AG04449 (cell line): ENCODE measurements at regions not wholly inside any gene's neighbourhood (a gene's known extent, or its start where the extent isn't known, plus 50 kb on each side); places are given as distances from the start of the nearest gene placed in this dataset.

Source experiments
- CTCF ChIA-PET: fragments of 350-600 bp; formaldehyde crosslinking; extraction: SDS; loops from one replicate; lab custom pipeline; 2021; ENCODE audit warnings: antibody characterized with exemption; lab: Yijun Ruan, JAX
- POLR2A ChIA-PET: fragments of 400-600, 350-600 bp; formaldehyde crosslinking; extraction: SDS; loops from one replicate; lab custom pipeline; 2020; ENCODE audit warnings: antibody characterized with exemption, inconsistent platforms; lab: Yijun Ruan, JAX
- DNase-seq: peaks from one replicate; pipeline ENCODE4 v3.0.0-alpha.2; 2010; ENCODE audit warnings: low read depth, low spot score
- H3K4me3 ChIP-seq: 2 replicates; pipeline ENCODE4 v1.5.1; 2011; ENCODE audit warnings: low read depth, mild to moderate bottlenecking, control low read depth, low read length
- TF ChIP-seq, protein P1 (sequence below): IDR thresholded peaks from one replicate; pipeline ENCODE4 v1.5.1; 2011; ENCODE audit warnings: mild to moderate bottlenecking, moderate library complexity, low read length, control low read depth, inconsistent platforms; ENCODE audit not compliant: insufficient read depth; ENCODE audit errors: missing control alignments

DNA sequence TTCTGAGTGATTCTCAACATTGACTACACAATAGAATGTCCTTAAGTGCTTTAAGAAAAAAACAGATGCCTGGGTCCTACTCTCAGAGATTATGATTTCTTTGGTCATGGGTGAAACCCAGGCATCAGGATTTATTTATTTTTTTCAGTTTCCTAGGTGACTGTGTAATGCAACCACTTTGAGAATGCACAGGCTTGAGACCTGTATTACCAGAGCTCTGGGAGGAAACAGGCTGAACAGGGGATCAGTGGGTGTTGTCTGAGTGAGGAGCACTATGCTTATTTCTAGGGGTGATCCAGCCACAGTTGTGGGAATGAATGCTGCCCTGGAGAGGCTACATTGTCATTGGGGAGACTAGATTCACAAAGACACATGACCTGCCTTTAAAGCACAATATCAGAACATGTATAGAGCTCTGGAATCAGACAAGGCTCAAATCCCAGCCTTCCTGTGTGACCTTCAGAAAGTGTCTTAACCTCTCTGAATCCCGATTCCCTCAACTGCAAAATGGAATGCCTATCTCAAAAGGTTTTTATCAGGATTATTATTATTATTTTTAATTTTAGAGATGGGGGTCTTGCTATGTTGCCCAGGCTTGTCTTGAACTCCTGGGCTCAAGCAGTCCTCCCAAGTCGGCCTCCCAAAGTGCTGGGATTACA is 61.6 kb upstream of the PRPS1 start:
- CTCF ChIA-PET: no interaction called here
- DNase-seq: no peak
- H3K4me3 ChIP-seq: no peak overlapping the region
- TF ChIP-seq, protein P1, sequence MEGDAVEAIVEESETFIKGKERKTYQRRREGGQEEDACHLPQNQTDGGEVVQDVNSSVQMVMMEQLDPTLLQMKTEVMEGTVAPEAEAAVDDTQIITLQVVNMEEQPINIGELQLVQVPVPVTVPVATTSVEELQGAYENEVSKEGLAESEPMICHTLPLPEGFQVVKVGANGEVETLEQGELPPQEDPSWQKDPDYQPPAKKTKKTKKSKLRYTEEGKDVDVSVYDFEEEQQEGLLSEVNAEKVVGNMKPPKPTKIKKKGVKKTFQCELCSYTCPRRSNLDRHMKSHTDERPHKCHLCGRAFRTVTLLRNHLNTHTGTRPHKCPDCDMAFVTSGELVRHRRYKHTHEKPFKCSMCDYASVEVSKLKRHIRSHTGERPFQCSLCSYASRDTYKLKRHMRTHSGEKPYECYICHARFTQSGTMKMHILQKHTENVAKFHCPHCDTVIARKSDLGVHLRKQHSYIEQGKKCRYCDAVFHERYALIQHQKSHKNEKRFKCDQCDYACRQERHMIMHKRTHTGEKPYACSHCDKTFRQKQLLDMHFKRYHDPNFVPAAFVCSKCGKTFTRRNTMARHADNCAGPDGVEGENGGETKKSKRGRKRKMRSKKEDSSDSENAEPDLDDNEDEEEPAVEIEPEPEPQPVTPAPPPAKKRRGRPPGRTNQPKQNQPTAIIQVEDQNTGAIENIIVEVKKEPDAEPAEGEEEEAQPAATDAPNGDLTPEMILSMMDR: no peak
- POLR2A ChIA-PET: no interaction called here

DNA sequence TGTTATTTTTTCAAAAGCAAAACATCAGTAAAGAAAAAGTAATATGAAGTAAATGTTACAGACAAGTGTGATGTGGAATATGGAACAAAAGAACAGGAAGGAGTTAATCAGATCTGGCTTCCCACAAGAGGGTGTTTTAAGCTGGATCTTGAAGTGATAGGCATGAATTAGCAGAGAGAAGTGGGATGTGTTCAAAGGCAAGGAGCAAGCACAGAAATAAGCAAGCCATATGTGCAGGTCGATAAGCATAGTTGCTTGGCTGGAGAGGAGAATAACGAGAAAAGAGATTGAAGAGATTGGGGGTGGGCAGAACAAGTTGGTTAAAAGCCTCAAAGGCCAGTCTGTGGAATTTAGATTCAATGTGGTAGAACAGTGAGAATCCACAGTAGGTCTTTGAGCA is 60.9 kb upstream of the PRPS1 start:
- no peak overlapping the region for H3K4me3 ChIP-seq
- ChIA-PET POLR2A (no interaction called here), CTCF (no interaction called here)
- TF ChIP-seq, protein P1: no peak
- no peak for DNase-seq

DNA sequence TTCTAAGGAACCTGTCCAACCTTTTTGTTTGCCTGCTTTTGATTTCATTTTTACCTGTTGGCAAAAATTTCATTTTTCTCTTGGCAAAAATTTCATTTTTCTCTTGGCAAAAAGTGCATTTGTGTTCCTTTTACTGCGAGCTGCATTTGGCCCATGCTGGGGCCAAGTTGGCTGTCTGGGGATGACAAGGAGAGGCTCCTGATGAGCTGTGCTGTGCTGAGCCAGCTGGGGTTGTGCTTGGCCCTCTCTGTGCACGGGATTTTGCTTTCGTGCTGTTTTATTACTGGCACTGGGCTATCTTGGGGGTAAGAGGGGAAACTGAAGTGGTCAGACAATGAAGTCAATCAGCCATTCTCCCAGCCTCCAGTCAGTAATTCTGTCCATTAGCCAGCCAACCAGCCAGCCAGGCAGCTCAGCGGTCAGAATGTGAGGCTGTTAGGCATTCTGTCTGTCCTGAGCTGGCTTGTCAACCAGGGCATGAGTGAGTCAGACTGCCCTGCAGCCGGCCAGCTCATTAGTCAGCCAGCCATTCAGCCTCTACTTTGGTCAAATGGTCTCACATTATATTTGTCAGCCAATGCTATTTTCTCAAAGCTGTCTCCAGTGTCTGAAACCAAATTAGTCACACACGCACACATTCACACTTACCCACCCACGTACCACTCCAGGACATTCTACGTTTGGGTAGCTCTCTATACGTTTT is 56.9 kb upstream of the PRPS1 start:
- CTCF ChIA-PET: interaction anchor here (0.6 to 1.5 kb wide), 2 partner anchors 33 to 88 kb away, joined by 3 read pairs; no protein-coding TSS in a partner anchor
- TF ChIP-seq, protein P1: no peak
- POLR2A ChIA-PET: interaction anchor here (0.9 to 1.7 kb wide), 6 partner anchors 9 to 145 kb away, joined by 3 to 11 read pairs (median 5); partner anchors contain the start of gene PRPS1

DNA sequence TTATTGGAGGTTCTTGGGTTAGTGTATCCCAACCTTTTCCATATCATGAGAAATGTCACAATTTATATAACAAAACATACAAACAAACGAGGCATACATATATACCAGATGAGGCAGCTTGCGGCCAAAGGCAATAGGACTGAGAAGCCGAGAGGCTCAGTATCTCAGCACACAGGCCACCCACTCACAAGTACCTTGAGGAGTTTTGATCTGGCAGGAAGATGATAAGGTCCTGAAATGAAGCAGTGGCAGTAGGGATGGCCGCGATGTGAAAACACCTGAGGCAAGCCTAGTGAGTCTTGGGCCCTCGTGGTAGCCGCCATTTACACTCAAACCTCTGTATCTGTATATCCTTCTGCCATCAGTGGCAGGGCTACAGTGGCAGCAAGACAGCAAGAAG is 55.3 kb upstream of the PRPS1 start:
- H3K4me3 ChIP-seq: no peak overlapping the region
- DNase-seq: no peak
- CTCF ChIA-PET: no interaction called here
- POLR2A ChIA-PET: no interaction called here
- TF ChIP-seq, protein P1: no peak

More for the DNA sequence above, 56.9 kb upstream of the PRPS1 start:
- DNase-seq: peak; percentile 85
- no peak overlapping the region for H3K4me3 ChIP-seq

DNA sequence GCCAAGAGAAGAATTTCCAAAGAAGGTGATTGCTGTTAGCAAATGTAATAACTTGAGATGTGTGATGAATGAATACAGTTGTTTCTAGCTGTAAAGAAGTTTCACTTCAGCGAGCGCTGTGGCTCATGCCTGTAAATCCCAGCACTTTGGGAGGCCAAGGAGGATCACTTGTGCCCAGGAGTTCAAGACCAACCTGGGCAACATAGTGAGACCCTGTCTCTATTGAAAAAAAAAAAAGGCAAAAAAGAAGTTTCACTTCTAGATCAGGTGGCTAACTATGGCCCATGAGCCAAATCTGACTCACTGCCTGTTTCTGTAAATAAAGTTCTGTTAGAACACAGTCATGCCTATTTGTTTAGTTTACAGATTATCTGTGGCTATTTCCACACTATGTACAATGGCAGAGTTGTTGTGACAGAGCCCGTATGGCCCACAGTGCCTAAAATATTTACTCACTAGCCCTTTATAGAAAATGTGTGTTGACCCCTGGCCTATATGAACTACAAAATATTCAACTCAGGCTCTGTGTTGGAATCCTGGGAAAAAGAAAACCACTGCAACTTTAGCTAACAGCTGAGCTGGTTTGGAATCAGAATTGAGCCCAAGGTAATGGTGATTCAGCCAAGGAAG is 54.1 kb upstream of the PRPS1 start:
- no peak for DNase-seq
- CTCF ChIA-PET: no interaction called here
- no peak overlapping the region for H3K4me3 ChIP-seq
- TF ChIP-seq, protein P1: no peak
- POLR2A ChIA-PET: no interaction called here

DNA sequence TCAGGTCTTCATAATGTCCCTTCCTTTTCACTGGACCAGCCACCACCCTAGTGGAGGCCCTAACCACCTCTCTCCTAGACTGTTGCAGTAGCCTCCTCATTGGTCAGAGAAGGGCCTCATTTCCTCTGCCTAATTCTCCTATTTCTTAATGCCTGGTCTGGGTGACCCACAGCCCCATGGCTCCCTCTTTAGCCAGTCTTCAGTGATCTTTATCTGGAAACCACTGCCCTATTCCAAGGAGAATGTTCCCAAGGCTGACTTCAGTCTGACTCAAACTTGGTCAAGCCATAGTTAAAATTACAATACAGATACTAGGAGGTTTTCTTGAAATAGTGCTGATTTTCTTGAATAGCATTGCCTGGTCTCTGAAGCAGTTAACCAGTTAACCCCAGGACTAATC is 53.6 kb upstream of the PRPS1 start:
- DNase-seq: no peak
- TF ChIP-seq, protein P1: no peak
- ChIA-PET POLR2A (no interaction called here), CTCF (no interaction called here)
- H3K4me3 ChIP-seq: no peak overlapping the region
